ENCODE measurements at regions not wholly inside any gene's neighbourhood (a gene's known extent, or its start where the extent isn't known, plus 50 kb on each side); places are given as distances from the start of the nearest gene placed in this dataset.
"Not testable (repeated sequence)": the region's sequence is repeated elsewhere in the genome, so short reads cannot be mapped to it uniquely, and the experiment has no call there.

DNA sequence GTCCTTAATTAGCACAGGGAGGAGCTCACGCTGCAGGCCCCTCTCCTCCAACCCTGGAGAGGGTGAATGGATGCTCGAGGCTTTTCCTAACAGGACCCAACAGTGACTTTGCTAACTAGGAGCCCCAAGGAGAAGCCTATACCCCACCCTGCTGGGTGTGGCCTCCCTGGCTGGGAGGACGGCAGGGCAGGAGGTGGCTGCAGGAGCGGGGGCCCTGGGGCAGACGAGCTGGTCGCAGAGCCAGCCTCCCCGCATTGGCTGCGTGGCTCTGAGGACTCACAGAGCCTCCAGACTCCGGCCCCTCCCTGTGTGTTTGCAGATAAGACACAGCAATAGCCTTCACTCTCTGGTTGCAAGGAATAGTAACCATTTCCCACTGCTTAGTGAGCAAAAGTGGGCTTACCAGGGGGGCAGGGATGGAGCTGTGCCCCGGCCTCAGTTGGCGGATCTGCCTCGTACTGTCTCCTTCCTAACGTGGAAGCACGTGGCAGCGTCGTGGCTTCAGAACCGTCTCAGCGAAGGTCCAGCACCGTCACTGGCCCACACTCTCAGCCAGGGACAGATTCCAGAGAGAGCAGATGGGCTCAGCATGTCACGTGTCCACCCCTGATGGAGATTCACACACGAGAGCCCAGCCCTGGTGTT lies 1087.5 kb downstream of the BRD1 start:
- no peak for DNase-seq

DNA sequence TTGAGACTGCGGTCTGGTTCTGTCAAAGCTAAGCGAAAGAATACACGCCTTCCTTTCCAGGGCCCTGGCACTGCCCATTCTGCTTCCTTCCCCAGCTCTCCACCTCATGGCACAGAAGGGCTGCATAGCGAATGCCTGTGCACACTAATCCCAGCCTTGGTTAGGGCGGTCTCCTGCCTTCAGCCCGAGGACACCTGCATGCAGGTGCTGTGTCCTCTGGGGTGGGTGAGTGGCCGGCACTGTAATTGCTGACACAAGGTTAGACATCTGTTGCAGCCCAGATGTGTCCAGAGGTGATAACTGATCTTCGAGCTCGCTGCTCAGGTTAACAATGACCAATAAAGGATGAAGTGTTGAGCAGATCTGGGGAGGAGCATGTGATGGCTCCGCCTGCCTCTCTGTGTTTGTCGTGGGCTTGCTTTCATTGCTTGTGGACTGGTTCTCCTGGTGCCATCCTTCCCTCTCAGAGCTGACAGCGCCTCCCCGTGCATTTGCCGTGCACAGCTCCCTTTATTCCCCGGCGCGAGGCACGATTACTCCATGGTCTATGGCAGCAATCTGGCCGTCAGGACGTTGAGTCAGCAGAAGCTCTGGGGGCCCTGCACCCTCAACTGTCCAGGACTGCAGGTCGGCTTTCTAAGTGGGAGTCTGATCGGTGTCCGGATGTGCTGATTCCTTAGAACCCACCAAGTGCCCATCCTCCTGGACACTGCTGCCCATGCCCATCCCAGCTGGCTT lies 1088.2 kb downstream of the BRD1 start:
- no peak for DNase-seq

DNA sequence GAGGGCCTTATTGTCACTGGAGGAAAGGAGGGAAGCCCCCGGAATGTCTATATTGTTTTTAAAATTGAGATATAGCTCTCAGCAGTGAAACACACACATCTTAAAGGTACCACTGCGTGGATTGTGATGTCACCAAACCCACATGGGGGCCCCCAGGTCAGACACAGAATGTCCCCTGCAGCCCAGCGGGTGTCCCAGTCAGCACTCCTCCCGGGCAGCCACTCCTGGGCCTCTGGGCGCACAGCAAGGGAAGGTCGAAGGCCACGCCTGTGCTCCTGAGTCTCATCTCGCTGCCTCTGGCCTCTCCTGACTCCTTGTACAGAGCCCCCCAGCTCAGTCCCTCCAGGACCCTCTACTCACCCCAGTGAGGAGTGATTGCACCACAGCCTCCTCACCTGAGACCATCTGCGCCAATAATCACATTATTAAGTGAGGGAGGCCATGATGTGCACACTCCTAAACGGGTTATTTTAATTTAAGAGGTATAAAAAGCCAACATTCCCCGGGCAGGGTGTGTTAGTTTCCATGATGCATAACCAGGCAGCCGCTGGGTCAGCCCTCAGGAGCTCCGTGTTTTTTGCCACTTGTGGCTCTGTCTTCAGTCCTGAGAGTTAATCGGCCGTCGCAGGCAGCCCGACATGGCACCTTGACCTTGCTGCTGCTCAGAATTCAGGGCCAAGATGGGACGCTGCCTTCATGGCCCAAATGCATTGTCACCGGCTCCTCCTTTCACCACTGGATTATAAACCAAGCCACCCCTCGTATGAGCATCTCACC lies 1089.3 kb downstream of the BRD1 start:
- DNase-seq = no peak

DNA sequence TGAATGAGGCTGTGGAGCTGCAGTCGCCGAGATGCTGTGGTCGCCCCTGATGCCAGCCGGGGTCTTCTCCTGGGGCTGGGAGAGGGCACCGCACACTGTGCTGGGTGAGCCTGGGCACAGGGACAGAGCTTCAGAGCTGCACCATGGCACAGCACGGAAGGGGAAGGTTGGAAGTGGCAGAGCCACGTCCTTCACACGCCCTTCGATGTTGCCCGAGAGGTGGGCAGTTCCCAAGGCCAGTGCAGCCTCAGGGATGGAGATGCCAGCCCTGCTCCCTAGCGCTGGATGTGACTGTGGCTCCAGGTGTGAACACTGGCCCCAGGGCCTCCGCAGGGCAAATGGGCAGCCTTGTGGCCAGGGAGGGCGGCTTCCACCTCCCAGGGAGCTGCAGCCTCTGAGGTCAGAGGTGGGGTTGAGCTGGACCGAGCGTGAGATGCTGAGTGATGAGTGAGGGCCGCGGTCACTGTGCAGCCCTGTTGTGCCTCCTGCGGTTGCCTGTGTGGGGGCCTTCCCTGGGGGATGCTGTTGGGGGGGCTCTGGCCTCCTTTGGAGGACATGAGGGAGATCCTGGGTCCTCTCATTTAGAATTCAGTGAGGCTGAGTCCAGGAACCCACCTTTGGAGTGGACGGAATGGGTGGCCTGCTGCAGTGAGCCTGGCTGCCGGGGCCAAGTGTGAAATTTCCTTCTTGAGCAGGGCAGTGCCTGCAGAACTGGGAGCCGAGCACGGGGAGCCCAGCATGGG lies 1090.0 kb downstream of the BRD1 start:
- no peak for DNase-seq

DNA sequence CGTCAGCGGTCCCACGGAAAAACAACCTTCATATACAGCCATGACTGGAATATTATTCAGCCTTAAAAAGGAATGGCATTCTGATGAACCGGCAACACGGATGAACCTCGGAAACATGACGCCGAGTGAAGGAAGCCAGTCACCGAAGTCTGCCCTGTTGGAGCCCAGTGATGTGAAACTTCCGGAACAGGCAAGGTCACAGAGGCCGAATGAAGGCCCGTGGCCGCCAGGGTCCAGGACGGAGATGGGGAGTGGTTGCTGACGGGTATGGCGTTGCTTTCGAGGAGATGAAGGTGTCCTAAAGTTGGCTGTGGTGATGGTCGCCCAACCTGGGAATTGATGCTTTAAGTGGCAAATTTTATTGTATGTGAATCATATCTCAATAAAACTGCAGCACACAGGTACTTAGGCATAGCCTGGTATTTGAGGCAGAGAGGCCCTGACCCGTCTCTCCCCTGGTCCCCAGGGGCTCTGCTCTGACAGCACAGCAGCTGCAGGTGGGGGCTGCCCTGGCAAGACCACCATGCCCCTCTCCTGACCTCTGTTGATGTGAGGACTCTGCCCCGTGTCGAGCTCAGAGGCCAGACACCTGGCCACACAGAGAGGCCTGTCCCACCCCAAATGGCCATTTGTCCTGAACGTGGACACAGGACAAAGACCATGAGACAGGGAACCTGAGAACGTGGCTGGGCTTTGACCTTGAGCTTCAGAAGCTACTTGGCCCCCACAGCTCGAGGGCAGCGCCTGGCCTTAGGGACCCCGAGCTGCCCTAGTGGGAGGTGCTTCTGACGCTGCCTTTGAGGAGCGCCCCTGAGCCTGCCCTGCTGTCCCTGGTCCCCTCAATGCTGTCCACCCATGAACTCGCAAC lies 1090.8 kb downstream of the BRD1 start:
- DNase-seq = no peak

DNA sequence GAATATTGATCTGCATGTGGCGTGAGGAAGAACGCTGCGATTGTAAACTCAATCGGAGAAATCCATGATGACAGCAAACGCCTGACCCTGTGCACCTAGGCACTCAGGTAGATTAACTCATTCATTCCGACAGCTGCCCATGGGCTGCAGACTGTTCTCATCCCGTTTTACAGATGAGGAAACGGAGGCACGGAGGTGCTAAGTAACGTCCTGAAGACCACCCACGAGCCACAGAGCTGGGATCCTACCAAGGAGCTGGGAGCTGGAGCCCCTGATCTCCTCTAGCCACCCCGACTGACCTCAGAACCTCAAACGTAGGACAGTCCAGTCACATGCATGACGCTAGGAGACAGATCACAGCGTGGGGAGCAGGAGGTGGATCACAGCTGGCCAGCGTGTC lies 1092.7 kb downstream of the BRD1 start:
- DNase-seq = no peak

DNA sequence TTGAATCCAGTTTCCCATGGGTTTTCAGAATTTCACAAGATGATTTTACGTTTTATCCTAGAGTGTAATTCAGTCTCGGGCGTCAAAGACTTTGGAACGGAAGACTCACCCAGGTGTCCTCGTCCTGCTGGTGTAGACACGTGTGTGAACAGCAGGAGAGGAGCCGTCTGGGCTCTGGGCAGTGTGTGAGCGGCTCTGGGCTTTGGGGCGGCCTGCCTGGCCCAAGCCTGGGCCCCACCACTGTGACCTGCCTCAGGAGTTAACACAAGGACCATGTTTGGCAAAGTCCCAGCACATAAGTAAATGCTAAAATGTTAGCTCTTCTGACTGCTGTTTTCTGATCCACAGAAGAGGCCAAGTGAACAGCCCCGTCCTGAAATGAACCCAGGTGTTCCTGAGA lies 1093.3 kb downstream of the BRD1 start:
- DNase-seq = no peak

DNA sequence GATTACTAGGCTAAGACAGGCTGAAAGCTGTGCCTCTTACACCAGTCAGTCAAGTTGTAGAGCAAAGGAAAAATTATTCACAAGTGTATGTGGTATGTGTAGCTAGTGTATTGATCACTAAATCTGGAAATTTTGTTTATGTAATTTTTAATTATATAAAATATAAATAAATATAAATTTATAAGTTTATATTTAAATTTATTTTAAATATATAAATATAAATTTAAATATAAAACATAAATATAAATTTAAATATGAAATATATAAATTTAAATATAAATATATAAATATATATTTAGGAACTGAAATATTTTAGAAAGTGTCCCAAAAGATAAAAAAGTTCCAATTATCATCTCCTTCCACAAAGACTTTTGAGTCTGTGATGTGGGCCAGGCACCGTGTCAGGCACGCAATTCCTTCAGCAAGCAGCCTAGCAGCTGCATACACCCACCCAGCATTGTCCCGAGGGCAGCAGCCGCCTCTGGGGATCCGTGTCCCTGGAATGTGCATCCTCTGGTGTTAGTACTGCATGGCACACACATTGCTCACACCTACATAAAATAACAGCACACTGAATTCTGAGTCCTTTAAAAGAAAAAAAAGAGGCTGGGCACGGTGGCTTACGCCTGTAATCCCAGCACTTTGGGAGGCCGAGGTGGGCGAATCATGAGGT lies 1098.0 kb downstream of the BRD1 start:
- DNase-seq = no peak

DNA sequence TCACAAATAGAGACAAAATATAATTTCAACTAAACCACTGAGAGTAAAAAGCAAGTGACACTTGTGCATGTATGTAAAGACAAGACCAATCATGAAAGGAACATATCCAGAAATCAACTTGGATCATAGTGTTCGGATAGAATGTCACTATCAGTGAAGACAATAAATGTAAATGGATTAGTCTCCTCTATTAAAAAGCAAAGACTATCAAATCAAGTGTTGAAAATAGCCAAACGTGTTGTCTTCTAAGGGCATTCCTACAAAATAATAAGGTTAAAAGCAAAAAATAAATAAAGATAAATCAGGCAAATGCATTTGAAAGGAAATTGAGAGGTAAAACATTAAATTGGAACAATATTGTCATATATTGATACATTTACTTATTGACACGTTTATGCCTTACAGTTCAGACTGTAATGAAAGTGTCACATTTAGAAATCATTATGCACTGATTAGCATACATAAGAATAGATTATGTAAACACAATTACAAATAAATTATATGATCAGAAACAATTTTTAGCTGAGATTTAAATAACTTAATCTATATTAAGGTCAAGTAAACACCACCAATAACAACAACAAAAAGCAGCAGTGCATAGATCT lies 1100.1 kb downstream of the BRD1 start:
- no peak for DNase-seq

DNA sequence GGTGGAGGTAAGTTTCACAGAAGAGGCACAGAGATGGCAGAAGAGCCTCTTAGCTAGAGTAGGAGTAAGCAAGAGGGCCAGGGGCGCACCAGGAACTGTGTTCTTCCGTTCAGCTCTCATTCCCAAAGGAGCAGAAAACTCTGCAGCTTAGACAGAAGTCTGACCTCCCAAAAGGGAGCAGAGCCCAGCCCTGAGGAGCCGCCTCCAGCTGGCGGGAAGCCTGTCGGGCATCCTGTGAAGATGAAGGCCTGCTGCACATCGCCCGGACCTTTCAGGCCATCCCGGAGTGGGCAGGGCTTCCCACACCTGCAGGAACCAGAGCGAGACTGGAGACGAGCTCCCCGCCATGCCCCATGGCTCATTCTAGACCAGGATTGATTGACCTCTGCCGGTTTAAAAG lies 1102.8 kb downstream of the BRD1 start:
- DNase-seq = no peak

DNA sequence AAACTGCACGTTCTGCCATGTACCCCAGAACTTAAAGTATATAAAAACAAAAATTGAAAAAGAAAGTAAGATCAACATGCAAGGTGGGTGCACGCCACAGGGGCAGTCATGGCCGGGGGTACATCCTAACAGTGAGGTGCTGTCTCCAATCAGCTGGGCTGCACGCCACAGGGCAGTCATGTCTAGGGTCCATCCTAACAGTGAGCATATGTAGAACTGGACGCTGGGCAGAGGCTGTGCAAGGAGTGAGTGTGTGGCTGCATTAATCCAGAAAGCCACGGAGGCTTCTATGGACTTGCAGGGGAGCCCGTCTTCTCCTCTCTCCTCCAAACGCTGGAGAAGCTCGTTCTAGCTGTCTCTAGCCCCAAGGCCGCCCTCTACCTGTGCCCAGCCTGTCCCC lies 1105.0 kb downstream of the BRD1 start:
- DNase-seq = no peak

DNA sequence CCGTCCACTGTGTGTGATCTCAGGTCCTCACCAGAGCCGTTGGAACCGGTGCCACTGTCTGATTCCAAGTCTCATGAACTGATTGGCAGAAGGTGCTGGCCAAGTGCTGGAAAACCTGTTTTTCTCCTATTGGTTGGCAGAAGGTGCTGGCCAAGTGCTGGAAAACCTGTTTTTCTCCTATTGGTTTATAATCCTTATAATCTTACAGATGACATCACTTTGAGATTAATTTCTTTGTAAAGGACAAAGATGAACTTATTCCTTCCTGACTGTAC lies 1106.3 kb downstream of the BRD1 start:
- DNase-seq = no peak

DNA sequence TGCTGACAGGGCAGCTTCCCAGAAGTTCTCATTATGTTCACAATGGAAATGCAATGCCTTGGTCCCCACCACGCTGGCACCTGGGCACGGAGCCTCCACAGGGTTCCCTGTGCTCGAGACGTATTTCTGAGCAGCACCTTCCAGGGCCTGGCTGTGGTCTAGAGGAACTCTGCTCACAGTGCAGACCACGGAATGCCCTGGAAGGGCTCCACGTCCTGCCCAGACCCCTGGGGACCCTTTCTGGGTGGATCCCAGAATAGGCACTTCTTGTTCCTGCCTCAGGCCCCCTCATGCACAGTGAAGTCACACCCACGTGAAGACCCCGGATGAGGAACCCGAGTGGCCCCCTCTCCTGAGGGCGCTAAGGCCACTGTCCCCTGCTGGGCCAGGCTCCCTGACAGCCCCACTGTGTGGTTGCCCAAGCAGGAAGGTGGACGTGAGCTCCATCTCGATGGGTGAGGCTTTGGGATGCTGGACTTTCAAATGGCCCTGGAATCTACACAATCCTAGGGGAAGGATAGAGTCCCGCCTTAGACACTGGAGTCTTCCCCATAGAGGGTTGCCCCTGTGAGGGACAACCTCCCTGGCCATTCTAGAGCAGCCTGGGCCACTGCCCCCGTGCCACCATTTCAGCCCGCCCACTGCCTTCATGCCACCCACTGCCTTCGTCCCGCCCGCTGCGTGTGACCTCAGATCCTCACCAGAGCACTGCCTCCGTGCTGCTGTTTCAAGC lies 1106.8 kb downstream of the BRD1 start:
- DNase-seq = no peak

DNA sequence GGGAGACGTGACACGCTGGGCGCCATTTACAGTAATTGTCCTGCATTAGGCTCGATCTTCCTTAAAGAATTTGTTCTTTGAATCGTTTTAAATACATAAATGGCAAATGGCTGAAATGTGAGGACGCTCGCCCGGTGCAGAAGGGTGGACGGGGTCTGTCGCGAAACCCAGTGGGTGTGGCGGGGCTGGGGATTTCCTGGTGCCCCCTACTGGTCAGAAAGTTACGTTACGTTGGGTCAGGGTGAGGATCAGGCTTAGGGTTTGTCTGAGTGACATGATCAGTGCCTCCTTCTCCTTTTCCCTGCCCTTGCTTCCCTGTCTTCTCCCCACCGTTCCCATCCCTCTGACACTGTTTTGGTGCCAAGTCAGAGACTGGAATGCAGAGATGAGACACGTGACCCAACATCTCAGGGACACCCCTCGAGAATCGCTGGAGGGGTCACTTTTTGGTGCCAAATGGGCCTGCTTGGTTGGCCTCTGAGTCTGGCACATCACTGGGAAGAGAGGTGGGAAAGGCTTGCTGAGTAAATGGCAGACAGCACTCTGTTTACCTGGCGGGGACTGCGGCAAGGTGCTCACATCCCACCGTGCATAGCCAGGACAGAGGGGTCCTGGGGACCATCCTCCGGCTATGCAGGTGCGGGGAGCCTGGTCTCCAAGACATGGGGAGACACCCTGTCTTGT lies 1107.6 kb downstream of the BRD1 start:
- no peak for DNase-seq

DNA sequence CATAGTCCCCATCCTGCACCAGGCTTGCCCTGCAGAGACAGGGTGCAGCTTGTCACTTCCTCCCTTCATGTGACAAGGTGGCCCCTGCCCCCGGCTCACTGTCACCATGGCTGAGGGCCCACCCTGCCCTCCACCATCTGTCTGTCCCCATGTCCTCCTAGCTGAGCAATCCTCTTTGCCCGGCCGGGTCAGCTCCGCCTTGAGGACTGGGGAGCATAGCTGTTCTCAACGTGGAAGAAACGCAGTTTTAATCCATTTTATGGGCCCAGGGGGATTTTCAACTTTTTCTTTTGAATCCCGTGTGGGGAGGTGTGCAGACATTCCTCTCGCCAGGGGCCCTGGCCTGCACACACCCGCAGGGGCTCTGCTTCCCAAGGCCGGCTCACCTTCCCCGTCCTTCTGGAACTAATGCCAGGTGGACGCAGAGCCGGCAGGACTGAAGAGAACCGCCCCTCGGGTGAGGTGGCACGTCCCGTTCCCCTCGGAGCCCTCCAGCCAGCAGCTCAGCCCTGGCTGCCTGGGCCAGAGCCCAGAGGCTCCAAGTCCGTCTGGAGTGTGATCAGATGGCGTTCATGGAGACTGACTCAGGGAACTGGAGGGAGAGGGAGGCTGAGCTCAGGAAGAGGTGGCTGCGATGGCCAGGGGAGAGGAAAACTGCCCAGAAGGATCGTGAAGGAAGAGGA lies 1108.7 kb downstream of the BRD1 start:
- DNase-seq = no peak

DNA sequence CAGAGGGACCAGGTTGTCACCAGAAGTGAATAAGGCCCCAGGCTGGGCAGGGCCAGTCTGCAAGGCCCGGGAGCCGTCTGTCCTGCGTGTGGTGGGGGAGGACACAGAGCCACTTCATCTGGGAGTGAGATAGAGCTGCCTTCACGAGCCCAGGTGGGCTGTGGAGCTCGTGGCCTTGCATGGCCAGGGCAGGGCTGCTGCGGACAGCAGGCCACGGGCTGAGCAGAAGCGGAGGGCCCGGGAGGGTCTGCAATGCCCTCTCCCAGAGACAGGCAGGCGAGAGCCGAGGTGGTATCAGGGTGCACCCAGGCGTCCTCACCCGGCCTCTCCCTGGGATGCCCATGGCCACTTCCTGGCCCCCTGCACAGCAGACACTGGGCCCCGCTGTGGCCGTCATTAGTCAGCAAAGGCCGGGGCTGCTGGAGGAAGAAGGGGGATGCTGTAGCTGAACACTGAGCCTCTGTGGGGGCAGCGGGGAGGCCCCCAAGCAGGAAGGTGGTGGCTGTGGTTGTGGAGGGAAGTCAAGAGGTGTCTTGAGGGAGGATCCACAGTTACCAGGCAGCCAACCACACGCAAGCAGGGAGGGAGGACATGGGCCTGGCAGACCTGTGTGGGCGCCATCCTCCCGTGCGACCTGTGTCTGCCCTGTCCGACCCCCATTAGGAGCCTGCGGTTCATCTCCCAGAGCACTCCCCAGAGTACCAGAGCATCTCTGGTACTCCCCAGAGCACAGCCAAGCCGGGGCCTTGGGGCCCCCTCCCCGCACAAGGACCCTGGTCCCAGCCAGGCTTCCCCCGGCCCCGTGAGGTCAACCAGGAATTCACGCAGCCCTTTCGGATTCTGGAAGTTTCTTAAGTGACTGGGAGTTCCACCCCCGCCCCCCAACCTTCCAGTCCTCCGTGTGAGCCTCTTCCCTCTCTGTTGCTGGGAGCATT lies 1109.5 kb downstream of the BRD1 start:
- no peak for DNase-seq

DNA sequence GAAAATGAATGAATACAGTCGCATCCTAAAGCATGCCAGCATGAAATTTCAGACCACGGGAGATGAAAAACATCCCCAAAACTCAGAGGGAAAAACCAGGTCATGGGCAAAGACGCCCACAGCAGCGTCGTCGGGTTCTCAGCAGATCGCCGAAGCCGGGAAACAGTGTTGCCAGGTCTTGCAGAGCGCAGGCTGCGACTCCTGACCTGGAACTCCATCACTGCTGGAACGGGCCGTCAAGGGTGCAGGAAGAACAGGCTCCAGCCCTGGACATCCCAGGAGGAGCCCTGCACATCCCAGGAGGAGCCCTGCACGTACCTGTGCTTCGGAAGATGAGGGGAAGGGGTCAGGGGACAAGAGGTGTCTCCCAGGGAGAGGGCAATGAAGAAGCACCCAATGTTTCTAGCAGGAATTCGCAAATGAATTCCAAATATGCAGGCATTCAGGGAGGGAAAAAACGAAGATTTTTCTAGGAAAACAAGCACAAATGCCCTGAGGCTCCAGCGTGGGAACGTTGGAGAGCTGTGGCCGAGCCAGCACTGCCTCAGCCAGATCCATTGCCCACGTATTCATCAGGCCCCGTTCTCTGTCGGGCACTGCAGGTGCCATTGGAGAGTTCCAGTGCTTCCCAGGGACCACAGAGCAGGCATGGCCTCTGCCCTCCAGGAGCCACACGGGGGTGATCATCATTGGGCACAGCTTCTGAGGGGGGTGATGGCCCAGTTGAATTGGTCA lies 1110.4 kb downstream of the BRD1 start:
- no peak for DNase-seq

DNA sequence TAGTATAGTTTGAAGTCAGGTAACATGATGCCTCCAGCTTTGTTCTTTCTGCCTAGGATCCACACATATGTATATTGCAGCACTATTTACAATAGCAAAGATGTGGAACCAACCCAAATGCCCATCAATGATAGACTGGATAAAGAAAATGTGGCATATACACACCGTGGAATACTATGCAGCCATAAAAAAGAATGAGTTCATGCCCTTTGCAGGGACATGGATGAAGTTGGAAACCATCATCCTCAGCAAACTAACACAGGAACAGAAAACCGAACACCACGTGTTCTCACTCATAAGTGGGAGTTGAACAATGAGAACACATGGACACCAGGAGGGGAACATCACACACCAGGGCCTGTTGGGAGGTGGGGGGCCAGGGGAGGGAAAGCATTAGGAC lies 1111.5 kb downstream of the BRD1 start:
- DNase-seq = not testable (repeated sequence)

Data from stimulated activated CD4-positive, alpha-beta T cell treated with anti-CD3 and anti-CD28 coated beads, Interleukin-4, amount 100 ng/mL, for 24 hours (primary cell).